Natural killer cell treated with Interleukin-12 subunit alpha and Interleukin-12 subunit beta and Interleukin-15 and Interleukin-18, amount 100 ng/mL, for 72 hours (primary cell): ENCODE measurements at regions not wholly inside any gene's neighbourhood (a gene's known extent, or its start where the extent isn't known, plus 50 kb on each side); places are given as distances from the start of the nearest gene placed in this dataset.

Experiments used
- ATAC-seq, 2 donors: fragments of 150-1000 bp; cut with Tn5 transposase in 1 of 2; sonication (Bioruptor Pico), chemical (Tn5 transposase) in 1 of 2; 2 replicates each; pipeline ENCODE4 v1.10.0; 2021
- DNase-seq: peaks from one replicate; pipeline ENCODE4 v3.0.0; 2022; ENCODE audit warnings: low spot score
- H3K27ac Mint-ChIP-seq, 2 donors: 1 replicate in 1 of 2; 2 replicates in 1 of 2; pipeline ENCODE4 v1.8.0; 2022; ENCODE audit warnings: mixed read lengths in 2 of 2, mild to moderate bottlenecking in 1 of 2, moderate library complexity in 1 of 2
- H3K27me3 Mint-ChIP-seq, 2 donors: 1 replicate in 1 of 2; 2 replicates in 1 of 2; pipeline ENCODE4 v1.8.0; 2022; ENCODE audit warnings: mixed read lengths in 2 of 2
- H3K36me3 Mint-ChIP-seq: one replicate; pipeline ENCODE4 v1.8.0; 2022; ENCODE audit warnings: mixed read lengths
- H3K4me1 Mint-ChIP-seq, 2 donors: 1 replicate in 1 of 2; 2 replicates in 1 of 2; pipeline ENCODE4 v1.8.0; 2022; ENCODE audit warnings: low read depth in 2 of 2, mixed read lengths in 2 of 2, mild to moderate bottlenecking in 1 of 2
- H3K4me3 Mint-ChIP-seq: one replicate; pipeline ENCODE4 v1.8.0; 2022; ENCODE audit warnings: mixed read lengths
- H3K9me3 Mint-ChIP-seq: 2 replicates; pipeline ENCODE4 v1.8.0; 2022; ENCODE audit warnings: mixed read lengths

GRCh38 chr12:102694903-102695302, 214.5 kb upstream of the IGF1 start:
- no peak for ATAC-seq
- H3K9me3 Mint-ChIP-seq: peaks cover 12% of the 10 kb centered on the region
- no peaks in the 10 kb centered on the region for H3K4me1 Mint-ChIP-seq
- no peak overlapping the region for H3K27ac Mint-ChIP-seq
- peaks cover 6% of the 10 kb centered on the region for H3K36me3 Mint-ChIP-seq
- H3K4me3 Mint-ChIP-seq: no peak overlapping the region
- H3K27me3 Mint-ChIP-seq: peaks cover 11 to 48% of the 10 kb centered on the region in 2 donors
- no peak for DNase-seq

DNA sequence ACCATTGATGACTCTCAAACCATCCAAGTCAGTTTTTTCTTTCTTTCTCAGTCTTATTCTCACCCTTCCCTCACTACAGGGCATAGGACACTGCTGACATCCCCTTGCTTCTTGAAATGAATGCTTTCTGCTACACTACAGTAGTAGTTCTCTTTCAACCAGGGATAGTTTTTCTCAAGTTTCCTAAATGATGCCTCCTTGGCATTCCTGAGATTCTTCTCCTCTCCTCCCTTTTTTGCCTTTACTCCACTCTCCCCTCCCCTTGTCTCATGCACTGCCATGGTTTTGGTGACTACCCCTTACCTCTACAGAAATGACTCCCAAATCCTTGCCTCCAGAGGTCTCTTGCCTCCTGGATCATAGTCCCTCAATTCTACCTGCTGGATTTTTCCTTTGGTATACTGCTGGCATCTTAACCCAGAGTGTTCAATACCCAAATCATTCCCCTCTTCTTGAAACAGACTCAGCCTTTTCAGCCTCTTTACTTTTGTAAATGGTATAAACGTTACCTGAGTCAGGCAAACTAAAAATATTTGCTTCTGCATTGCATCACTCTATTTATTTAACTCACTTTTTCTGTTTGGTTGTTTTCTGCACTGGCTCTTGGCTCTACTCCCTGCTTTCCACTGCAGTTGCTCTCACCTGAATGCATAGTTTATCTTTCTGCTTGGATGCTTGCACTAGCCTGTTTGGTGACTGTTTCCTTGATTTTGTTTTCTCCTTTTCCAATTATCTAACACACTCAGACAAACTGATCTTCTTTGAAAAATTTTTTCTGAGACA, 211.6 kb upstream of the IGF1 start:
- H3K27ac Mint-ChIP-seq: no peak overlapping the region
- H3K4me1 Mint-ChIP-seq: no peaks in the 10 kb centered on the region
- ATAC-seq (no peak), DNase-seq (no peak)
- H3K27me3 Mint-ChIP-seq: peaks cover 11 to 35% of the 10 kb centered on the region in 2 donors
- H3K4me3 Mint-ChIP-seq: no peak overlapping the region
- H3K36me3 Mint-ChIP-seq: peaks cover 6% of the 10 kb centered on the region
- peaks cover 12% of the 10 kb centered on the region for H3K9me3 Mint-ChIP-seq

- Mint-ChIP-seq H3K36me3 (no peaks in the 10 kb centered on the region), H3K4me1 (no peaks in the 10 kb centered on the region)
These were observed 209.9 kb upstream of the IGF1 start for GRCh38 chr12:102690253-102690652.

DNA sequence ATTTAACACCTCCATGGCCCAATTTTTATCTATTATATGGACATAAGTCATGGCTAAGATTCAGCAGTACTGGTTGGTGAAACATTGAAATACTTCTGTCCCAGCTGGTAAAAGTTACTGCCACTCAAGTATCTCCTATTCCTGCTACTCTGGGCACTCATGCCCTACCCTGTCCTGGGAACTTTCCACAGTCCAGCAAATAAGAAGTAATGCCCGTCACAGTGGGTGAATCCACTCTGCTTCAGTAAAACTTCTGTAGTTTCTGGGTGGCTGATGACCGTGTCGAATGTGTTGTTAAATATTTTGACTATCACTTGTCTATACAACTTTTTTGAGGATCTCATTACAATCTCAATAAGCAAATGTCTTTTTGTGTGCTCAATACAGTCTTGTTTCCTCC, 209.3 kb upstream of the IGF1 start:
- Mint-ChIP-seq H3K27me3 (peaks cover 11 to 24% of the 10 kb centered on the region in 2 donors), H3K4me1 (no peaks in the 10 kb centered on the region), H3K27ac (no peak overlapping the region), H3K36me3 (no peaks in the 10 kb centered on the region), H3K4me3 (no peak overlapping the region), H3K9me3 (peaks cover 7% of the 10 kb centered on the region)
- ATAC-seq (no peak), DNase-seq (no peak)

More at GRCh38 chr12:102690253-102690652, 209.9 kb upstream of the IGF1 start:
- H3K9me3 Mint-ChIP-seq: peaks cover 7% of the 10 kb centered on the region
- no peak for ATAC-seq
- no peak for DNase-seq
- peaks cover 11 to 24% of the 10 kb centered on the region in 2 donors for H3K27me3 Mint-ChIP-seq
- H3K4me3 Mint-ChIP-seq: no peak overlapping the region
- no peak overlapping the region for H3K27ac Mint-ChIP-seq

DNA sequence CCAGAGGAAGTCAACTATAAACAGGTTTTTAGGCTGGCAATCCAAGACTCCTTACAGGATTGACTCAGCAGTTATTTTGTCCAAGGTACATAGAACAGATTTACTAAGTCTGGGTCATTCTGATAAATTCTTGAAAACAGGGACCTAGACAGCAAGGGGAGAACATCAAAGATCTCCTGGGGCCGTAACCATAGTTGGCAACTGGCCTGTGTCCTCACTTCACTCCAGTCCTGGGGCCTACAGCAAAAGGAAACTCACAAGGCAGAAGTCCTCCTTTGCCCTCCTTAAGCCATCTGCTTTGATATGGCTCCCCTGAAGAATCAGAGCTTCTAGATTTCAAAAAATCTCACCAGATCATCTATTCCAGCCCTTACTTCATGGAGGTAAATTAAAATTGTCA, 207.2 kb upstream of the IGF1 start:
- Mint-ChIP-seq H3K27ac (no peak overlapping the region), H3K27me3 (peaks cover 8 to 13% of the 10 kb centered on the region in 2 donors), H3K36me3 (no peaks in the 10 kb centered on the region), H3K9me3 (peaks cover 7% of the 10 kb centered on the region), H3K4me3 (no peak overlapping the region), H3K4me1 (no peaks in the 10 kb centered on the region)
- ATAC-seq (no peak), DNase-seq (no peak)

DNA sequence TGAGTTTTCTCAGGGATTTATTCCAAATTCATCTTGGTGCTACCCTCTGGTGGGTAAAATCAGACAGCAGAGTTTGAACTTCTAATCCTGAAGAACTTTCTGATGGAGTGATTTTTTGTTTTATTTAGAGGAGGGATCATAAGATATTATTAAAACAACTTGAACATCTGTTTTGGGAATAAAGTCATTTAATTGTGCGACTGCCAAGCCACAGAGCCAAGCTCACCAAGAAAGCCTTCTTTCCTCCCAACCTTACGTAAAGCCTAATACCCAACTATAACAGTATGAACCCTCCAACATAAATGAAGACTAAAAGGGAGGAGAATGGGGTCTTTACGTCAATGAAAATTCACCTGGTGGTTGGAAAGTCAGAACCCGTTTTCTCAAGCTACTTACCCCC, 205.5 kb upstream of the IGF1 start:
- no peak for ATAC-seq
- Mint-ChIP-seq H3K27ac (no peak overlapping the region), H3K36me3 (no peaks in the 10 kb centered on the region), H3K4me3 (no peak overlapping the region), H3K27me3 (no peaks in the 10 kb centered on the region), H3K4me1 (no peaks in the 10 kb centered on the region), H3K9me3 (no peaks in the 10 kb centered on the region)
- no peak for DNase-seq

DNA sequence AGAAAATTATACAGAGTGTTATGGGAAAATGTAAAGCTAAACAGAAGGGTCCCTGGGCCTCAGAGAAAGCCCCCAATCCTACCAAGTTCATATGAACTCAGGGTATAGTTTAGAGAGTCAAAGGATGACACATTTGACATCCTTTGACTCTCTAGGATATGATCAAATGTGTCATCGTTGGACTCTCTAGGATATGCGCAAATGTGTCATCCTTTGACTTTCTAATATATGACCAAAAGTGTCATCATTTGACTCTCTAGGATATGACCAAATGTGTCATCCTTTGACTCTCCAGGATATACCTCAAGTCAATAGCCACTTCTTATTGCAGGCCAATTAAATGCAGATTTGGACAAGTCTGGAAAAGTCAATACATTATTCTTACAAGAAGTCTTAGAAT, 204.8 kb upstream of the IGF1 start:
- ATAC-seq: no peak
- H3K27me3 Mint-ChIP-seq: no peaks in the 10 kb centered on the region
- H3K4me3 Mint-ChIP-seq: no peak overlapping the region
- no peaks in the 10 kb centered on the region for H3K36me3 Mint-ChIP-seq
- no peak for DNase-seq
- no peak overlapping the region for H3K27ac Mint-ChIP-seq
- H3K9me3 Mint-ChIP-seq: no peaks in the 10 kb centered on the region
- H3K4me1 Mint-ChIP-seq: no peaks in the 10 kb centered on the region

DNA sequence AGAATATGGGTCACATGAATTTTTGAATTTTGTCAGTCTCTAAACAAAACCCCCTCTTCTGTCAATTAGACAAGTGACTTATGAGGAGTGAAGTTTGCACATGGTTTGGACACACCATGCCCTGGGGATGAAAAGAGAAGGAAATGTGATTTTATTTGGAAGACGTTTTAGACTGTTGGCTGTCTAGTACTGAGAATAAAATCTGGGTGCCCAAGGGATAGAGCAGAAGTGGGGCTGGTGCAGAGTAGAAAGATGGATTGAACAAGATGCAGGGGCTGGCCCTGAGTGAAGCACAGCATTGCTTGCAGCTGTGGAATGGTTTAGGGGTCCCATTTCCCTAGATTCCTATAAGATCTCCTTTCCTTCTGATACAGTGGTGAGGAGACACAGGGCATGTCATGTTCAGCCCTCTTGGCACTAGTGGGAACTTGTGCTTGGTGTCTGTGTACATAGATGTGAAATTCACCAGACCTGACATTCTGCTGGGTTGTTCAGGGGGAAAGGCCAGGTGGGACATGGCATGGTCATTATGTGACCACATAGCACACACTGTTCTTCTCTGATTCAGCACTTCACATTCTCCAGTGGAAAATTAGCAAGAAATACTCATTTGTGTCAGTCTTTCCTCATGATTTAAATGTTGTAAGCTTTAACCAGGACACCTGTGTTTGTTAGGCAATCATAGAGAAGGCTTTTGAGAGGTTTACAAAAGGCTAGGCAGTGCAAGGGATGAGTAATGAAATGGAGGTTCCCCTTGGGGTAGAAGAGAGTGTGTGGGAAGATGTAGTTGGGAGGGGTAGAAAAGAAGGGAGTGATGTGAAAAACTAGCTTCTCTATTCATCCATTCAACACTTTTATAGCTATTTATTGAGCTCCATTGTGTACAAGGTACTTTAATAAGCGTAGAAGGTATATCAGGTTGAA, 202.3 kb upstream of the IGF1 start:
- Mint-ChIP-seq H3K36me3 (no peaks in the 10 kb centered on the region), H3K27me3 (no peaks in the 10 kb centered on the region), H3K4me1 (no peaks in the 10 kb centered on the region), H3K27ac (no peak overlapping the region), H3K9me3 (peaks cover 4% of the 10 kb centered on the region), H3K4me3 (no peak overlapping the region)
- ATAC-seq: no peak
- DNase-seq: no peak

GRCh38 chr12:102681747-102682146, 201.4 kb upstream of the IGF1 start:
- Mint-ChIP-seq H3K27ac (no peak overlapping the region), H3K4me1 (no peaks in the 10 kb centered on the region), H3K4me3 (no peak overlapping the region), H3K9me3 (peaks cover 4% of the 10 kb centered on the region), H3K27me3 (no peaks in the 10 kb centered on the region), H3K36me3 (no peaks in the 10 kb centered on the region)
- DNase-seq: no peak
- no peak for ATAC-seq

DNA sequence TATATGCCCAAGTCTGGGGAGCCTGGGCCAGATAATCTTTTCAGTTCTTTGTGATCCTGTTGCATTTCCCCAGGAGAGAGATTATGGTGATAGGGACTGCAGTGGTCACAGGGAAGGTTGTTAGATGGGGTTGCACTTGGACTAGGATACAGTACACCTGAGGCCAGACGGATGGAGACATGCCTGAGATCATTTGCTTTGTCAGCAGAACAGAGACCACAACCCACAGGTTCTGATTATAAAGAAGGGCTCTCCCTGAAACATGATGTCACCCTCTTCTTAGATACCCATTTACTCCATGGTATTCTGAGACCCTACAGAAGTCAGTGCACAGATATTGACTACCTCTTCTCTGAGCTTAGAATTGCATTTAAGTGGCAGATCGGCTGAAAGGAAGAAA, 200.9 kb upstream of the IGF1 start:
- ATAC-seq: no peak

DNA sequence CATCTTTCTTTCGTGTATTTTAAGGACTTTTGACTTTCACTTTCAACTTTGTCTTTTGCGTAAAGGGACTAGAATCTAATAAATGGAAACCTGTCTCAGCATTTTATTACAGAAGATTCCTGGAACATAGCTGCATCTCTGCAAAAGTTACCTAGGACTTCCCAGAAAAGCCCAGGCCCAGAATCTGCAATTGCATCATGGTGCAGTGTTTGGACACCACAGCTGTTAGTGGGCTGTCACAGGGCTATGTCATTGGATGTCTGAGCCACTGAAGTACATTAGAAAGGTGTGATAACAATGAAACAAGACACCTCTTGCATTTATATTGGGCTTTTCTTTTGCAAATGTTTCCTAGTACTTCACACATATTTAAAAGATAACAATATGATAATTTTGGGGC, 199.9 kb upstream of the IGF1 start:
- Mint-ChIP-seq H3K36me3 (no peaks in the 10 kb centered on the region), H3K27ac (no peak overlapping the region), H3K27me3 (peaks cover 0 to 4% of the 10 kb centered on the region in 2 donors), H3K9me3 (peaks cover 8% of the 10 kb centered on the region), H3K4me1 (no peaks in the 10 kb centered on the region), H3K4me3 (no peak overlapping the region)
- no peak for ATAC-seq
- no peak for DNase-seq

More for the DNA sequence above, 200.9 kb upstream of the IGF1 start:
- Mint-ChIP-seq H3K36me3 (no peaks in the 10 kb centered on the region), H3K27me3 (no peaks in the 10 kb centered on the region), H3K4me1 (no peaks in the 10 kb centered on the region), H3K9me3 (peaks cover 7% of the 10 kb centered on the region), H3K4me3 (no peak overlapping the region), H3K27ac (no peak overlapping the region)
- DNase-seq: no peak

- ATAC-seq: no peak
- no peak for DNase-seq
- no peak overlapping the region for H3K27ac Mint-ChIP-seq
- peaks cover 14% of the 10 kb centered on the region for H3K9me3 Mint-ChIP-seq
- H3K4me3 Mint-ChIP-seq: no peak overlapping the region
- peaks cover 12% of the 10 kb centered on the region for H3K36me3 Mint-ChIP-seq
- no peaks in the 10 kb centered on the region for H3K4me1 Mint-ChIP-seq
- peaks cover 0 to 4% of the 10 kb centered on the region in 2 donors for H3K27me3 Mint-ChIP-seq
These were observed 196.4 kb upstream of the IGF1 start for GRCh38 chr12:102676812-102677211.

- ATAC-seq (no peak), DNase-seq (no peak)
- H3K4me3 Mint-ChIP-seq: no peak overlapping the region
- H3K27ac Mint-ChIP-seq: no peak overlapping the region
- H3K36me3 Mint-ChIP-seq: peaks cover 12% of the 10 kb centered on the region
- H3K9me3 Mint-ChIP-seq: peaks cover 14% of the 10 kb centered on the region
- peaks cover 2 to 10% of the 10 kb centered on the region in 2 donors for H3K27me3 Mint-ChIP-seq
- no peaks in the 10 kb centered on the region for H3K4me1 Mint-ChIP-seq
These were observed 195.3 kb upstream of the IGF1 start for GRCh38 chr12:102675672-102676071.

DNA sequence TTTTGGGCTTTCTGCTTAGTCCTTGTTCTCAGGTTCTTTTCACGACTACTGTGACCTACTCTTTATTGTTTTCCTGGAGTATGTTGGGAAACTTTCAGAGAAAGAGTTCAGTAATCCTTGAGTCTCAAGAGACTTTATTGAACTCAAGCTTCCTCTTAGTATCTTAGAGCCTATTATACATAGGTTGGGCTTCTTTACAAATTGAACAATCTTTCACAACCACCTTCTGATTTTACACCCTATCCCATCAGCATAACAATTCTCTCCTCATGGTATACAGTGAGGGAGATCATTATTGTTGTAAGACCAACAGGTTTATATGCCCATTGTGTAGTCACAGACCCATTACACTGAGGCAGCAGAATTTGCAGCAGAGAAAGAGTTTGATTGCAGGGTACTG, 193.2 kb upstream of the IGF1 start:
- DNase-seq: no peak
- H3K27ac Mint-ChIP-seq: no peak overlapping the region
- no peak for ATAC-seq
- peaks cover 2 to 23% of the 10 kb centered on the region in 2 donors for H3K27me3 Mint-ChIP-seq
- H3K9me3 Mint-ChIP-seq: peaks cover 14% of the 10 kb centered on the region
- H3K36me3 Mint-ChIP-seq: peaks cover 12% of the 10 kb centered on the region
- H3K4me1 Mint-ChIP-seq: no peaks in the 10 kb centered on the region
- H3K4me3 Mint-ChIP-seq: no peak overlapping the region
